GM21529 (cell line): ENCODE measurements at regions not wholly inside any gene's neighbourhood (a gene's known extent, or its start where the extent isn't known, plus 50 kb on each side); places are given as distances from the start of the nearest gene placed in this dataset.
"Not testable (repeated sequence)": the region's sequence is repeated elsewhere in the genome, so short reads cannot be mapped to it uniquely, and the experiment has no call there.

Experiments used
- ATAC-seq: cut with Tn5 transposase; IDR thresholded peaks from one replicate; pipeline ENCODE4 v1.9.1; 2021; ENCODE audit not compliant: unreplicated experiment

DNA sequence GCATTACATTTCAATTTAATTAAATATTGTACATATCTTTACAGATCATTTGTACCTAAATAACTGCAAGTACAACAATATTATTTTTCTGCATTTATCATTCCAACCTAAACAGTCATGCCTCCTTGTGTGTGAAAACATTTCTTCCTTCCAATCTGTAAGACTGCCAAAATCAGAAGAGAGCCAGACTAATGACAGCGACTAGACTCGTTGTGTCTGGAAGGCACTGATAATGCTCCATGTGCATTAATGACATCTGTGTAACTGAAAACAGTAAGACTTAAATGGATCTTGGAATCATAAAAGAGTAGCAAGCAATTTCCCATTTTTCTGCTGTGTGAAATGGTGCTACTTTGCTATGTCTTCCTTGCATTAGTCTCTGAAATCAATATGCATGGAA lies 278.0 kb upstream of the DSEL start:
- no peak for ATAC-seq

- no peak for ATAC-seq
These were observed 274.0 kb upstream of the DSEL start for GRCh38 chr18:67790527-67790926.

DNA sequence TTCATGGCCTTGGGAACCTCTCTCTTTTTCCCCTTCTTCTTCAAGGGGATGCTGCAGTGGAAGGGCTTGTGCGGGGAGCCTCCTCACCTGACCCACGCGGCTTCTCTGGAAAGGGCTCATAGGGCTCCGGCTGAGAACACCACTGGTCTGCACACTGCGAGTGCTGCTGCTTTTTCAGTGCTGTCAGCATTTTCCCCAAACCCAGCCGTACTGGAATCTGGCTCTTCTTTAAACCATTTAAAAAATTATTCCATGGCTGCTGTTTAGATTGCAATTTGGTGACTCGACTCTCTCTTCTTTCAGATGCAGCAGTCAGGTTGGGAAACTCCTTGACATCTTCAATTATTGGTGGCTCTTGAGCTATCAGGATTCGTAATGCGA lies 272.6 kb upstream of the DSEL start:
- ATAC-seq = no peak

- no peak for ATAC-seq
These were observed 272.0 kb upstream of the DSEL start for GRCh38 chr18:67788310-67789164.

DNA sequence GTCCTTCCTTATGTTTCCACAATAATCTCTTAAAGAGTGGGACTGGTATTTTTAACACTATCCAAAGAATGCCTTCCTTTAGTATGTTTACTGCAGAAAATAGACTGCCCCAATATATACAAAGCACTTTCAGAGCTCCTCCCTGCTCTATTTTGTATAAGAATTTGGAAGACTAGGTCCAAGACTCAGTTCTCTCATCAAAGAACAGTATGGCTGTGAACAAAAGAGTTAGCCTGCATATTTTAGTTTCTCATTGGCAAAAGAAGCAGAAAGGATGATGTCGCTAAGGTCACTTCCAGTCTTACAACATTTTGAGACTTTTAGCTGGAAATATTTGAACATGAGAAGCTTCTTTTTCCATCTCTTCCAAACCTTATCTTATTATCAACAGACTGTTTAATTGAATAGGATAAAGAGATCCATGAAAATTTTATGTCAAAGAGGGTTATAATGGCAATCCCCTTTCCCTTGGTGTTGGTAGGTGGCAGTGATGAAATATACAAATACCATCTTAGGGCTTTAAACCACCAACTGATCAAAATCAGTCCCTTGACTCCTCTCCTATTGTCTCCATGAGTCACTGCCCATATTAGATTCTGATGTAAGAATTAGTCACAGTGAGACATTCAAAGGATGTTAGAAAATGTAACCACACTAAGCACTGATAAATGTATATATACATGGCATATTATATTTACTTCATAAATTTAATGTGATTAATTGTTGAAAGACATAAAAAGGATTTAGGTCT lies 266.9 kb upstream of the DSEL start:
- no peak for ATAC-seq

GRCh38 chr18:67778016-67778415 lies 261.5 kb upstream of the DSEL start:
- no peak for ATAC-seq

DNA sequence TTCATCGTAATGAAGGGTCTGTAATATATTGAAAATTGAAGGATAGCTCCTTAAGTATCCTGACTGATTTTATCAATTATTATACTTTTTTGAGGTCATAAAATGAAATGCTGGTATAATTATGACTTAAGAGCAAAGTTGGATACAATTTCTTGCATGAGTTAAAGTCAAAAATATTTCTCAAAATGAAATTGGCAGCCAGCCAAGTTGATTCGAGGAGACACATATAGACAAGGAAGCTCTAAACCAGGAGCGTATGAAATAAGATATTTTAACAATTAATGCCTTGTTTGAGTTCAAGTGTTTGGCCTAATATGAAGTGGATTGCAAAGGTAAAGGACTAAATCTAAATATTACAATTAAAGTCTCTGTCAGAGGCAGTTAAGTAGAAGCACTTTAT lies 260.4 kb upstream of the DSEL start:
- no peak for ATAC-seq

GRCh38 chr18:67771271-67771670 lies 254.8 kb upstream of the DSEL start:
- ATAC-seq = no peak

DNA sequence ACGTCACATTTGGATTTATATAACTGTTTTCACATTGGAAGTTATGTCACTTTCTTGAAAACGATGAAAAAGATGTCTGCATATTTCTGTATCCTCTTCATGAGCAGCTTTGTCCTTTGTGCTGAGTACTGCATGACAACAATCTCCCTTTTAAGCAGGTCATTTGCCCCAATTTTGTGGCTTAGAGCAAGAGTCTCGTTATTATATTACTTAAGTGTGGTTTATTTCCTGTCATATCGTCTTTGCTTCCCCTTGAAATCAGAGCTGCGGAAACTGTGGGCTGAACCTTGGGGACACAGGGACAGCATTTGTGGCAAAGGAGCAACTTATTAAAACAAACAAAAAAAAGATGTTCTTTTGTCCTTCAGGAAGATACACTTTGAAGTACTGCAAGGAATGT lies 254.0 kb upstream of the DSEL start:
- ATAC-seq = no peak

- ATAC-seq = no peak
These were observed 250.4 kb upstream of the DSEL start for GRCh38 chr18:67766930-67767329.

DNA sequence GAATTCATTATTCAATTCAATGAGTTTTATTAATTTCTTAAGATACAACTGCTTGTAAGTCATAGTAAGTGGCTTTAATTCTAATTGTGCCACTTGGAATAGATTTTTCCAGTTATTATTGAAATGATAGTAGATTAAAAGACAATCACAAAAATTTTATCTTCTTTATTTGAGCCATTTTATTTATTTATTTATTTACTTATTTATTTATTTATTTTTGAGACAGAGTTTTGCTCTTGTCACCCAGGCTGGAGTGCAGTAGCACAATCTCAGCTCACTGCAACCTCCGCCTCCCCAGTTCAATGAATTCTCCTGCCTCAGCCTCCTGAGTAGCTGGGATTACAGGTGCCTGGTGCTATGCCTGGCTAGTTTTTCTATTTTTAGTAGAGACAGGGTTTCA lies 235.7 kb upstream of the DSEL start:
- ATAC-seq = not testable (repeated sequence)

GRCh38 chr18:67742954-67743353 lies 226.4 kb upstream of the DSEL start:
- no peak for ATAC-seq

- no peak for ATAC-seq
These were observed 226.0 kb upstream of the DSEL start for GRCh38 chr18:67742525-67742924.

DNA sequence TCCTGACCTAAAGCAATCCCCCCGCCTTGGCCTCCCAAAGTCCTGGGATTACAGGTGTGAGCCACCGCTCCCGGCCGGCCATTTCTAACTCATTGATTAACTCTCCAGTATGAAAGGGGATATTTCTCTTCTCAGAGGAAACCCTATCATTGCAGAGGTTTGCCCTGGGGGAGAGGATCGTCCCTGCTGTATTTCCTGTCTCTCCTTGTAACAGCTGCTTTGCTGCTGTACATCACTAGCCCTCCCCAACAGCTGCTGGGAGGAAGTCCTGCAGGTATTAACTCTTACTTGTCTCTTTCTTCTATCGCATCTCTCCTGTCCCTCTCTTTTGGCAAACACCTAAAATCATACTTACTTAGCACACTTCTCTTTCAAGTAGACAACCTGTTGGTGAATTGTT lies 219.0 kb upstream of the DSEL start:
- no peak for ATAC-seq

GRCh38 chr18:67733088-67733487 lies 216.6 kb upstream of the DSEL start:
- ATAC-seq = no peak

DNA sequence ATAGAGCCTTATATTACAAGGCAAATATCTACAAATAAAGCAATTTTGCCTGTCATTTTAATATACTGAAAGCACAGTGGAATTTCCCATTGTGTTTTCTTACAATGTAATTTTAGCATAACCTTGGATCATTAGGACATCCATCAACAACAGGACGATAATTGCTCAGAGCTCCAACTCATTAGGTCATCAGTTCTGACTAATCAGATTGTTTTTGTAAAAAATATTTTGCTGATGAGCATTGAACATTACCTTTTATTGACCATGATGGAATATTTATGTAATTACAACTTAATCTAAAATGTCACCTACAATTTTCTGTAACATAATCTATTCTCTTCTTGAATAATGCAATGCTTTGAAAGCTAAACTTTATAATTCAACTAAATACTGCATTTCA lies 215.3 kb upstream of the DSEL start:
- ATAC-seq = no peak

GRCh38 chr18:67730886-67731285 lies 214.4 kb upstream of the DSEL start:
- ATAC-seq = no peak

DNA sequence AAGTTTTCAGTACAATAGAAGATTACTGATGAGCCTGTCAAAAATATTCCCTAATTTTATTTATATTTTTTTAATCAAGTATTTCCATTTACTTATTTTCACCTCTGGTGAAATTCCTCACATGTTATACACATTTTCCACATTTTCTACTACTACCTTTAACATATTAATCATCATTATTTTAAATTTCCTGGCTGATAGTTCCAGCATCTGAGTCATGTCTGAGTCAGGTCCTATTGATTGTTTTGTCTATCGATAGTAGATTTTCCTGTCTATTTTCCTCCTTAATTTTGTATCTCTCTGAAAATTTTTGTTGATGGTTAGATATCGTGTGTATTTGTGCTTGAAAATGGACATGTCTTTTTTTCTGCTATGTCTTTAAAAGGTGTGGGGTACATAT lies 211.8 kb upstream of the DSEL start:
- ATAC-seq = no peak

DNA sequence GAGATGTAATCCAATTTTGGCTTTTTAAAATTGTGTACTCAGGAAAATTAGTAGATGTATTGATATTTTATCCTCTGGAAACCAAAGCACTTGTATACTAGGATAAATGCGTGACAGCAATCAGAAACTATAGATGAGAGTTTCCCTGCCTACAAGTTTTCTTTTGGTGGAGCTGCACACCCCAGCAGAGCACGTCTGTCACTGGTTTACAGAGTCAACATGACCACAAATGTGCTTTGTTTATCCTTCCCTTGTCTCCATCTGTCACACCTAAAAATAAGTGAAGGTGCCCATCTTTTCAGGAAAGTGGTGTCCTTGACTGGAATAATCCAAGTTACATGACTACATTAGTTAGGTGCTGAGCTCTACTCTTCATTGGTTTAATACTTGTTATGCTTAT lies 210.4 kb upstream of the DSEL start:
- ATAC-seq = no peak

- no peak for ATAC-seq
These were observed 201.3 kb upstream of the DSEL start for GRCh38 chr18:67717800-67718199.

DNA sequence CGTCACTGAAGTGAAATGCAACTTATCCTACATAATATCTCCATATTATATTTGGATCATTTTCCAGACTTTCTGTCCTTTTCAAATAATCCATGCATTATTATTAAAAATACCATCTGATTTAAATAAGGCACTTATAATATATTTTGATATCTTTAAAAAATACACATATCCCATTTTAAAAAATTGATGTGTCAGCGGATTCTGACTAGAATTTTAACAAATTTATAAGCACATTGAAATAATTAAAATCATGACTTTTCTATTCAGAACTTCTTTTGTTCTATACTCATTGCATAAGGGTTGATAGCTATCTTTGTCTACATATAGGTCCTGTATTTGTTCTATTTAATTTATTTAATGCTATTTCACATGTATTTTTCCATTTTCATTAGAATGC lies 199.0 kb upstream of the DSEL start:
- no peak for ATAC-seq

GRCh38 chr18:67710639-67711038 lies 194.1 kb upstream of the DSEL start:
- ATAC-seq = no peak

- ATAC-seq = no peak
These were observed 189.2 kb upstream of the DSEL start for GRCh38 chr18:67705748-67706147.
